ENCODE measurements at regions not wholly inside any gene's neighbourhood (a gene's known extent, or its start where the extent isn't known, plus 50 kb on each side); places are given as distances from the start of the nearest gene placed in this dataset.

DNA sequence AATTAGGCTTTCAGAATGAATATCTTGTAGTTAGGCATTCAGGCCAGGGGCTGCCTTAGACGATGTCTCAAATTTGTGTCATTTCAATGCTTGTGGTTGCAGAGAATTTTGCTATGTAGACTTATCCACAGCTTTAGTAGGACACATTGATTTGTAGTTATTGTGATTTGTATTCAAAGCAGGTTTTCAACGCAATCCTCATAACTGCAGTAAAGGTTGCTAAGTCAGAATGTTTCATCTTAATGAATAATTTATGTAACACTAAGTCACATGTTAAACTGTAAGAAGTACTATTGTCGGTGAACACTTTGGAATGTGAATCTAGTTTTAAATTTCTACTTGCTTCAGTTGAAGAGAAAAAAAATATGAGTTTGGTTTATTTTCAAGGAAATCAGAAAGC is 1117.2 kb upstream of the SPRY2 start:
- H3K4me1 ChIP-seq (ENCODE audit: control insufficient read depth in 4 of 4, insufficient read depth in 4 of 4, low read length in 3 of 4), result no peaks in the 10 kb centered on the region
- TF ChIP-seq, protein P1, sequence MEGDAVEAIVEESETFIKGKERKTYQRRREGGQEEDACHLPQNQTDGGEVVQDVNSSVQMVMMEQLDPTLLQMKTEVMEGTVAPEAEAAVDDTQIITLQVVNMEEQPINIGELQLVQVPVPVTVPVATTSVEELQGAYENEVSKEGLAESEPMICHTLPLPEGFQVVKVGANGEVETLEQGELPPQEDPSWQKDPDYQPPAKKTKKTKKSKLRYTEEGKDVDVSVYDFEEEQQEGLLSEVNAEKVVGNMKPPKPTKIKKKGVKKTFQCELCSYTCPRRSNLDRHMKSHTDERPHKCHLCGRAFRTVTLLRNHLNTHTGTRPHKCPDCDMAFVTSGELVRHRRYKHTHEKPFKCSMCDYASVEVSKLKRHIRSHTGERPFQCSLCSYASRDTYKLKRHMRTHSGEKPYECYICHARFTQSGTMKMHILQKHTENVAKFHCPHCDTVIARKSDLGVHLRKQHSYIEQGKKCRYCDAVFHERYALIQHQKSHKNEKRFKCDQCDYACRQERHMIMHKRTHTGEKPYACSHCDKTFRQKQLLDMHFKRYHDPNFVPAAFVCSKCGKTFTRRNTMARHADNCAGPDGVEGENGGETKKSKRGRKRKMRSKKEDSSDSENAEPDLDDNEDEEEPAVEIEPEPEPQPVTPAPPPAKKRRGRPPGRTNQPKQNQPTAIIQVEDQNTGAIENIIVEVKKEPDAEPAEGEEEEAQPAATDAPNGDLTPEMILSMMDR (IDR thresholded peaks at IDR 0.05; ENCODE audit: low read depth, low read length, missing input control), result no peak
- TF ChIP-seq YY1 (IDR thresholded peaks at IDR 0.05), result no peak
- TF ChIP-seq, protein P2, sequence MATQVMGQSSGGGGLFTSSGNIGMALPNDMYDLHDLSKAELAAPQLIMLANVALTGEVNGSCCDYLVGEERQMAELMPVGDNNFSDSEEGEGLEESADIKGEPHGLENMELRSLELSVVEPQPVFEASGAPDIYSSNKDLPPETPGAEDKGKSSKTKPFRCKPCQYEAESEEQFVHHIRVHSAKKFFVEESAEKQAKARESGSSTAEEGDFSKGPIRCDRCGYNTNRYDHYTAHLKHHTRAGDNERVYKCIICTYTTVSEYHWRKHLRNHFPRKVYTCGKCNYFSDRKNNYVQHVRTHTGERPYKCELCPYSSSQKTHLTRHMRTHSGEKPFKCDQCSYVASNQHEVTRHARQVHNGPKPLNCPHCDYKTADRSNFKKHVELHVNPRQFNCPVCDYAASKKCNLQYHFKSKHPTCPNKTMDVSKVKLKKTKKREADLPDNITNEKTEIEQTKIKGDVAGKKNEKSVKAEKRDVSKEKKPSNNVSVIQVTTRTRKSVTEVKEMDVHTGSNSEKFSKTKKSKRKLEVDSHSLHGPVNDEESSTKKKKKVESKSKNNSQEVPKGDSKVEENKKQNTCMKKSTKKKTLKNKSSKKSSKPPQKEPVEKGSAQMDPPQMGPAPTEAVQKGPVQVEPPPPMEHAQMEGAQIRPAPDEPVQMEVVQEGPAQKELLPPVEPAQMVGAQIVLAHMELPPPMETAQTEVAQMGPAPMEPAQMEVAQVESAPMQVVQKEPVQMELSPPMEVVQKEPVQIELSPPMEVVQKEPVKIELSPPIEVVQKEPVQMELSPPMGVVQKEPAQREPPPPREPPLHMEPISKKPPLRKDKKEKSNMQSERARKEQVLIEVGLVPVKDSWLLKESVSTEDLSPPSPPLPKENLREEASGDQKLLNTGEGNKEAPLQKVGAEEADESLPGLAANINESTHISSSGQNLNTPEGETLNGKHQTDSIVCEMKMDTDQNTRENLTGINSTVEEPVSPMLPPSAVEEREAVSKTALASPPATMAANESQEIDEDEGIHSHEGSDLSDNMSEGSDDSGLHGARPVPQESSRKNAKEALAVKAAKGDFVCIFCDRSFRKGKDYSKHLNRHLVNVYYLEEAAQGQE (IDR thresholded peaks at IDR 0.05), result no peak
- TF ChIP-seq, protein P3, sequence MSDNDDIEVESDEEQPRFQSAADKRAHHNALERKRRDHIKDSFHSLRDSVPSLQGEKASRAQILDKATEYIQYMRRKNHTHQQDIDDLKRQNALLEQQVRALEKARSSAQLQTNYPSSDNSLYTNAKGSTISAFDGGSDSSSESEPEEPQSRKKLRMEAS (IDR thresholded peaks at IDR 0.05), result no peak
- TF ChIP-seq FOXA2 (IDR thresholded peaks at IDR 0.05), result no peak
- TF ChIP-seq, protein P4, sequence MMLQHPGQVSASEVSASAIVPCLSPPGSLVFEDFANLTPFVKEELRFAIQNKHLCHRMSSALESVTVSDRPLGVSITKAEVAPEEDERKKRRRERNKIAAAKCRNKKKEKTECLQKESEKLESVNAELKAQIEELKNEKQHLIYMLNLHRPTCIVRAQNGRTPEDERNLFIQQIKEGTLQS (IDR thresholded peaks at IDR 0.05), result no peak
- TF ChIP-seq FOXA1 (IDR thresholded peaks at IDR 0.05), result no peak
- no peak for TF ChIP-seq GABPA (IDR thresholded peaks at IDR 0.05 in 1 of 2, conservative IDR thresholded peaks at IDR 0.05 in 1 of 2)
- no peak for TF ChIP-seq JUND (IDR thresholded peaks at IDR 0.05)
- no peak for TF ChIP-seq RAD21 (IDR thresholded peaks at IDR 0.05)
- no peak for TF ChIP-seq HNF4G (IDR thresholded peaks at IDR 0.05)
- no peak for TF ChIP-seq EGR1 (IDR thresholded peaks at IDR 0.05; ENCODE audit: low read depth in 2 of 2)
- no peak for TF ChIP-seq TAF1 (conservative IDR thresholded peaks at IDR 0.05)
- TF ChIP-seq SP1 (IDR thresholded peaks at IDR 0.05), result no peak
- TF ChIP-seq, protein P5, sequence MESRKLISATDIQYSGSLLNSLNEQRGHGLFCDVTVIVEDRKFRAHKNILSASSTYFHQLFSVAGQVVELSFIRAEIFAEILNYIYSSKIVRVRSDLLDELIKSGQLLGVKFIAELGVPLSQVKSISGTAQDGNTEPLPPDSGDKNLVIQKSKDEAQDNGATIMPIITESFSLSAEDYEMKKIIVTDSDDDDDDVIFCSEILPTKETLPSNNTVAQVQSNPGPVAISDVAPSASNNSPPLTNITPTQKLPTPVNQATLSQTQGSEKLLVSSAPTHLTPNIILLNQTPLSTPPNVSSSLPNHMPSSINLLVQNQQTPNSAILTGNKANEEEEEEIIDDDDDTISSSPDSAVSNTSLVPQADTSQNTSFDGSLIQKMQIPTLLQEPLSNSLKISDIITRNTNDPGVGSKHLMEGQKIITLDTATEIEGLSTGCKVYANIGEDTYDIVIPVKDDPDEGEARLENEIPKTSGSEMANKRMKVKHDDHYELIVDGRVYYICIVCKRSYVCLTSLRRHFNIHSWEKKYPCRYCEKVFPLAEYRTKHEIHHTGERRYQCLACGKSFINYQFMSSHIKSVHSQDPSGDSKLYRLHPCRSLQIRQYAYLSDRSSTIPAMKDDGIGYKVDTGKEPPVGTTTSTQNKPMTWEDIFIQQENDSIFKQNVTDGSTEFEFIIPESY (IDR thresholded peaks at IDR 0.05), result no peak
- TF ChIP-seq RXRA (IDR thresholded peaks at IDR 0.05), result no peak
- no peak for TF ChIP-seq NR2F2 (IDR thresholded peaks at IDR 0.05)
- no peak for TF ChIP-seq HNF4A (conservative IDR thresholded peaks at IDR 0.05)
- H3K9ac ChIP-seq (ENCODE audit: low read depth in 1 of 2, low read length in 2 of 2), result no peak overlapping the region
- H3K4me3 ChIP-seq (ENCODE audit: low read depth in 1 of 3, low read length in 3 of 3), result no peak overlapping the region
- H3K27me3 ChIP-seq (ENCODE audit: control insufficient read depth in 4 of 4, insufficient read depth in 4 of 4, low read length in 3 of 4), result no peaks in the 10 kb centered on the region
- H3K9me3 ChIP-seq (ENCODE audit: control insufficient read depth in 4 of 4, low read length in 3 of 4), result no peaks in the 10 kb centered on the region
- no peak for DNase-seq (ENCODE audit: low spot score)
- H3K27ac ChIP-seq (ENCODE audit: low read depth in 1 of 2, low read length in 2 of 2), result no peak overlapping the region
- H3K36me3 ChIP-seq (ENCODE audit: control insufficient read depth in 4 of 4, insufficient read depth in 3 of 4, low read depth in 1 of 4, low read length in 3 of 4), result no peaks in the 10 kb centered on the region
- WGBS, result 87% methylated on average over 3 of the region's 3 CpGs
